Activated naive CD8-positive, alpha-beta T cell treated with anti-CD3 and anti-CD28 coated beads, Interleukin-2, amount 50 U/mL, for 24 hours (primary cell): ENCODE measurements at regions not wholly inside any gene's neighbourhood (a gene's known extent, or its start where the extent isn't known, plus 50 kb on each side); places are given as distances from the start of the nearest gene placed in this dataset.
"Not testable (repeated sequence)": the region's sequence is repeated elsewhere in the genome, so short reads cannot be mapped to it uniquely, and the experiment has no call there.

Source experiments
- ATAC-seq: fragments of 150-1000 bp; cut with Tn5 transposase; one replicate; pipeline ENCODE4 v1.10.0; 2021
- DNase-seq: peaks from one replicate; pipeline ENCODE4 v3.0.0; 2021
- H3K27ac Mint-ChIP-seq: one replicate; pipeline ENCODE4 v1.8.0; 2021; ENCODE audit warnings: mild to moderate bottlenecking, mixed read lengths
- H3K27me3 Mint-ChIP-seq: one replicate; pipeline ENCODE4 v1.8.0; 2021; ENCODE audit warnings: mixed read lengths
- H3K36me3 Mint-ChIP-seq: one replicate; pipeline ENCODE4 v1.8.0; 2021; ENCODE audit warnings: low read depth, mixed read lengths
- H3K4me1 Mint-ChIP-seq: one replicate; pipeline ENCODE4 v1.8.0; 2021; ENCODE audit warnings: mixed read lengths
- H3K4me3 Mint-ChIP-seq: one replicate; pipeline ENCODE4 v1.8.0; 2021; ENCODE audit warnings: mild to moderate bottlenecking, moderate library complexity, mixed read lengths
- H3K9me3 Mint-ChIP-seq: one replicate; pipeline ENCODE4 v1.8.0; 2021; ENCODE audit warnings: mixed read lengths

DNA sequence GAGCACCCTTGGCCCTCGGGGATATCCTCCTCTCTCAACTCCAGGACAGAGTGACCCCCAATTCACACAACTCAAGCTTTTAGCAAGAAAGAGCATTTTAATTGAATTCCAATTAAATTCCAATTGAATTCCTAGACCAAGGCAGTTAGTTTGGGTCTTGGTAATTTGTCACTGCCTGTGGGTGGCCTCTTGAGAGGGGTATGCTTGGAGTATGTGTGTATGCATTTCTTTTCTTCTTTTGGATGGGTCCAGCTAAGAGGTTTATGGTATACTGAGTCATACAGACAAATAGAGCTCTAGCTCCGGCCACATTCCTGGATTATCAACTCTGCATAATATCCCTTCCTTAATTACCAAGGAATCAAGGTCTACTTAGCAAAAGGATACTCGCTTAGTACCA, 136.7 kb downstream of the PCTP start:
- DNase-seq (no peak), ATAC-seq (no peak)
- Mint-ChIP-seq H3K36me3 (no peaks in the 10 kb centered on the region), H3K27me3 (no peaks in the 10 kb centered on the region), H3K9me3 (peaks cover 4% of the 10 kb centered on the region), H3K4me3 (no peak overlapping the region), H3K4me1 (no peaks in the 10 kb centered on the region), H3K27ac (no peak overlapping the region)

DNA sequence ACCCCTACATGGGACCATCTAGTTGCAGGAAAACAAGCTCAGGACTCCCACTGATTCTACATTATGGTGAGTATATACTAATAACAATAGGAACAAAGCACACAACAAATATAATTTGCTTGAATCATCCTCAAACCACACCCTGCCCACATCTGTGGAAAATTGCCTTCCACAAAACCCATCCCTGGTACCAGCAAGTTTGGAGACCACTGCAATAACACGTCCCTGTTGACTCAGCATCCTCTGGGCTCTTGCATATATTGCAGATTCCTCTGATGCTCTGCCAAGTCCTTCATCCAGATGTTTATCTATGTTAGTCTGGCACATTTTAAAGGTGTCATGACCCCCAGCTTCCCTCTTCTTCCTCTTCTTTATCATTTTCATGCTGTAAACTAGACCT, 138.4 kb downstream of the PCTP start:
- Mint-ChIP-seq H3K9me3 (peaks cover 4% of the 10 kb centered on the region), H3K27me3 (no peaks in the 10 kb centered on the region), H3K4me1 (no peaks in the 10 kb centered on the region), H3K4me3 (no peak overlapping the region), H3K36me3 (no peaks in the 10 kb centered on the region), H3K27ac (no peak overlapping the region)
- DNase-seq = no peak
- no peak for ATAC-seq

DNA sequence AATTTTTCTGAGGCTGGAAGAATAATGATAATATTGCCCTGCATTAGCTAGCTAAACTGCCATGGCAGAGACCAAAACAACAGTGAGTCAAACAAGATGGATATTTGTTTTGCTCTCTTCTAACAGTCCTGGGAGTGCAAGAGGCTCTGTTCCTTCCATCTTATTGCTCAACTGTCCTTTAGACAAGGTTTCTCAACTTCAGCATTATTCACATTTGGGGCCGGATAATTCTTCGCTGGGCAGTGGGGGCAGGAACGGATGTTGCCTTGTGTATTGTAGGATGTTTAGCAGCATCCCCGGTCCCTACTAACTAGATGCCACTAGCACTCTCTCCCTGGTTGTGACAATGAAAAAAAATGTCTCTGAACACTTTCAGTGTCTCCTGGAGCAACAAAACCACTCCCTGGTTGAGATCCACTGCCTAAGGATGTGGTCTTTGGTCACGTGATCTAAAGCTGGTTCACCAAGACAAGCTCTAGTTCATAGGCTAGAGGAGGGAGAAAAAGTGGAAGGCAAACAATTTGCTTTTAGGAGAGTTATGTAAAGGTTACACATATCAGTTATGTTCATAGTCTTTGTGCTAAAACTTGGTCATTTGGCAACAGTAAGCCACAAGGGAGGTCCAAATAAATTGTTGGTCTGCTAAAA, 144.4 kb downstream of the PCTP start:
- no peak overlapping the region for H3K27ac Mint-ChIP-seq
- ATAC-seq = no peak
- peaks cover 4% of the 10 kb centered on the region for H3K4me1 Mint-ChIP-seq
- no peaks in the 10 kb centered on the region for H3K27me3 Mint-ChIP-seq
- H3K36me3 Mint-ChIP-seq = no peaks in the 10 kb centered on the region
- H3K9me3 Mint-ChIP-seq = no peaks in the 10 kb centered on the region
- no peak for DNase-seq
- H3K4me3 Mint-ChIP-seq = no peak overlapping the region

DNA sequence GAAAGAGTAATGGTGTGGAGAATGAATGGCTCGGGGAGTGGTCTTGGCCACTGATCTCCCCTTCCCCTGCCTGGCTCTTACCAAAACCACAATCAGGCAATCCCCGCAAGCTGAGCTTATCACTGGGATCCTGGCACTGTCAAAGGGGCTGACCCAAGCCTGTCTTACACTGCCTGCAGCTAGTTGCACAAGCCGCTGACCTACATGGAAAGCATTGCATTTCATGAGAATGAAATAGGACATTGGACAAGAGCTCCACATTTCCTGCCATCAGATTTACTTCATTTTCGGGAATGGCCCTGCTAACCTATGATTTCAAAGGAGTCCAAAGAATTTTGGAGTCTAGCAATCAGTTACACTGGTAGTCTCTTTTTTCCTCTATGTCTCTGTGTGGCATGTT, 146.4 kb downstream of the PCTP start:
- Mint-ChIP-seq H3K4me1 (peaks cover 4% of the 10 kb centered on the region), H3K27me3 (no peaks in the 10 kb centered on the region), H3K4me3 (no peak overlapping the region), H3K9me3 (no peaks in the 10 kb centered on the region), H3K36me3 (no peaks in the 10 kb centered on the region), H3K27ac (no peak overlapping the region)
- no peak for DNase-seq
- ATAC-seq = no peak

DNA sequence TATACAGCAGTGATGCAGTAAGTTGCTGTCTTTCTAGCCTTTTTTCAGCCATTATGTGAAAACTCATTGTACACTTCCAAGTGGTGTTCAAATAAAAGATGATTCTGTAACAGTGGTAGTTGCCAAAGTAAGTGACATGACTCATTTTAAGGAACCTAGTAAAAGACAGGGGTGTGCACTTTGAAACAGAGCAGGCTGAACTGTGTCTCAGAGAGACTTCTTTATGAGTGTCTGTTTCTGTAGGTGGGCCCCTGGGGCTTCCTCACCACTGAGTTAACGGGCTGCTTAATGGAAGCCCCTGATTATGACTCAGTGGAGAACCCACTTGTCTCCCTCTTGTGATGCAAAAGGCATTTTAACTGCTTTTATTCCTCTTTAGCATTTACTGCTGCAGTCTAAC, 147.3 kb downstream of the PCTP start:
- peak; percentile 36 for ATAC-seq
- H3K9me3 Mint-ChIP-seq = no peaks in the 10 kb centered on the region
- no peak overlapping the region for H3K4me3 Mint-ChIP-seq
- no peak overlapping the region for H3K27ac Mint-ChIP-seq
- H3K36me3 Mint-ChIP-seq = no peaks in the 10 kb centered on the region
- no peaks in the 10 kb centered on the region for H3K27me3 Mint-ChIP-seq
- no peak for DNase-seq
- H3K4me1 Mint-ChIP-seq = peaks cover 4% of the 10 kb centered on the region

DNA sequence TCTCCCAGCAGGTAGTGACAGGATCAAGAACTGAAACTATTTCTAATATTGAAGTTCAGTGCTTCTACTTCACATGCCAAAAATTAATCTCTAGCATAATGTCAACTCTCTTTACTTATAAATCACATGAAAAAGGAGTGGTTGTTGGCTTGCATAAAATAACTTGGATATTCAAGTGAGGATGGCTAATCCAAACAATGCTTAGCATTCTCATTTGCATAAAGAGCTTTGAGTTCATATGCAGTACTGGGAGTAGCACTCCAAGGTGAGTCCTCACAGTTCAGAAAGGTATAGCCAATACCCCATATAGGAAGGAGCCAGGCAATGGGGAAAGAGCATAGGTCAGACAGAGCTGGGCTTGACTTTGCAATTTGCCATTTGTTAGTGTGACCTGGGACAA, 149.3 kb downstream of the PCTP start:
- ATAC-seq (no peak), DNase-seq (no peak)
- peaks cover 2% of the 10 kb centered on the region for H3K4me1 Mint-ChIP-seq
- no peak overlapping the region for H3K4me3 Mint-ChIP-seq
- no peaks in the 10 kb centered on the region for H3K27me3 Mint-ChIP-seq
- H3K9me3 Mint-ChIP-seq = no peaks in the 10 kb centered on the region
- no peaks in the 10 kb centered on the region for H3K36me3 Mint-ChIP-seq
- H3K27ac Mint-ChIP-seq = no peak overlapping the region

DNA sequence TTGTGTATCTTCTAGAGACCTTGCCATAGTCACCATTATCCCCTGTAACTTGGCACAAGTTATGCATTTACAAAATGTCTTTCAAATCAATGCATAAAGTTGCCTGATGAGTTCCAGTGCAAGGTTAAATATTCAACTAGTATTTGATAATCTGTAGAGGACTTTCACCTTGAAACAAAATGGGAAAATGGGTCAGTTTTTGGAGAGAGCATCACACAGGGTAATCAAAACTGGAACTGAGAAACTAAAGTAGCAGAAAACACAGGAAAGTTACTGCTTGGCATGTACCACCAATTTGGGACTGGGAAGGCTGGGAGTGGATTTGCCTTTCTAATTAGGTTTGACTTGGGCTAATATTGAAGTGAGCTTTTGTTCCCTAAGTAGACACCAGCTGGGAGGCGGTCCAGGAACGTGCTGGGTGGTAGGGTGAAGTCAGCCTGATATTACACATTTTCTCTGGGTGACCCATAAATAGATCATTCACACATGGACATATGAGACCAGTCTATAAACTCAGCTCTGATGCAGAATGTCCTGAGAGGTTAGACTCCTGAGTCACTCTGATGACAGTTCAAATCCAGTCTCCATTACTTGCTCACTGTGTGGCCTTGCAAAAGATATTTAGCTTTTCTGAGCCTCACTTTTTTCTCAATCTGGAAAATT, 152.3 kb downstream of the PCTP start:
- DNase-seq = no peak
- Mint-ChIP-seq H3K9me3 (no peaks in the 10 kb centered on the region), H3K27ac (no peak overlapping the region), H3K36me3 (no peaks in the 10 kb centered on the region), H3K4me1 (no peaks in the 10 kb centered on the region), H3K4me3 (no peak overlapping the region), H3K27me3 (no peaks in the 10 kb centered on the region)
- no peak for ATAC-seq

DNA sequence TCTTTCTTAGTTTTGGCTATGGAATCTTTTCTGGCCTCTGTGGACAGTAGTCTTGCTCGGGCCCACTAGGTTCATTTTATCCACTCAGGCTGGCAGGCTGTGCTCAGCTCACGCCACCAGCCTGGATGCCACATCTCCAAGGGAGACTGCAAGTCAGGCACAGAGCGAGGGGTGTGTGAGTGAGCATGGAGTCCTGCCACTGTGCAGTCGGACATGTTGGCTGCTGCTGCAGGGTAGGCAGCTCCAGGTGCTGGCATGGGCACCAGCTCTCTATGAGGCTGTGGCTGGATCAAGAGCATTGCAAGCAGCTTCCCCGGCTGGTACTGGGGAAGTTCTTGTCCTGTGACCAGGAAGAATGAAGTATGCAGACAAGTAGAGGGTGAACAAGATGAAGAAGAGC, 158.9 kb downstream of the PCTP start:
- DNase-seq (no peak), ATAC-seq (no peak)
- Mint-ChIP-seq H3K9me3 (no peaks in the 10 kb centered on the region), H3K36me3 (no peaks in the 10 kb centered on the region), H3K27me3 (no peaks in the 10 kb centered on the region), H3K4me3 (no peak overlapping the region), H3K27ac (no peak overlapping the region), H3K4me1 (no peaks in the 10 kb centered on the region)

DNA sequence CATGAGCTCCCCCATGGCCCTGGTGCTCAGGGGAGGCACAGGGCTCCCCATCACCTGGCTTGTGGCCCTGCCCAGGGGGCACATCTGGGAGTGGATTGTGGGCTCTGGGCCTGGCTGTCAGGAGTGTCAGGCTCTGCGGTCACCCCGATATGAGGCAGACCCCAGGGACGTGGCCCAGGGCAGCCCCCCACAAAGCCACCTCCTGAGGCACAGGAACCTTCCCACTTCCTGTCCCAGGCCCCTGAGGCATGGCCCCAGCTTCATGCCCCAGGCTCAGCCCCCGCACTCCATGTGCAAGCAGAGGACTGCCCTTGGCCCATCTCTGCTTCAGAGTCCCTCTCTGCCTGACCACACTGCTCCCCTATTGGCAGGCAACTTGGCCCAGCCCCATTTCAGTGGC, 160.3 kb downstream of the PCTP start:
- H3K27me3 Mint-ChIP-seq = no peaks in the 10 kb centered on the region
- H3K27ac Mint-ChIP-seq = no peak overlapping the region
- no peaks in the 10 kb centered on the region for H3K36me3 Mint-ChIP-seq
- DNase-seq = no peak
- no peak overlapping the region for H3K4me3 Mint-ChIP-seq
- ATAC-seq = no peak
- H3K4me1 Mint-ChIP-seq = no peaks in the 10 kb centered on the region
- no peaks in the 10 kb centered on the region for H3K9me3 Mint-ChIP-seq

DNA sequence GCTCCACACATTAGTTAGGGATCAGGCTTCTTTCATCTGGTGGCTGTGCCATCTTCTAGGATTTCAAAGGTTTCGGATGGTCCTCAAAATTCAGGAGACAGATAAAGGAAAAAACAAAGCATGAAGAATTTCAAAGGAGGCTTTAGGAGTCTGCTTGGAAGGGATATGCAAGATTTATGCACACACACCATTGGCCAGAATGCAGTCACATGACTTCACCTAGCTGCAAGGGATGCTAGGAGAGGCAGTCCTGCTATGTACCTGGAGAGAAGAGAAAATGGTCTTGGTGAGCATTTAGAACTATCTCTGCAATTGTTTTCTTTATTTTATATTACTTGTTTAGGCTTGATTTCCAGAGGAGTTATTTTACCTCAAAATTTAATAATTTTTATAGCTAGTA, 174.6 kb downstream of the PCTP start:
- ATAC-seq = no peak
- Mint-ChIP-seq H3K36me3 (no peaks in the 10 kb centered on the region), H3K27me3 (no peaks in the 10 kb centered on the region), H3K9me3 (peaks cover 14% of the 10 kb centered on the region), H3K4me1 (peaks cover 13% of the 10 kb centered on the region), H3K4me3 (no peak overlapping the region), H3K27ac (no peak overlapping the region)
- DNase-seq = no peak

DNA sequence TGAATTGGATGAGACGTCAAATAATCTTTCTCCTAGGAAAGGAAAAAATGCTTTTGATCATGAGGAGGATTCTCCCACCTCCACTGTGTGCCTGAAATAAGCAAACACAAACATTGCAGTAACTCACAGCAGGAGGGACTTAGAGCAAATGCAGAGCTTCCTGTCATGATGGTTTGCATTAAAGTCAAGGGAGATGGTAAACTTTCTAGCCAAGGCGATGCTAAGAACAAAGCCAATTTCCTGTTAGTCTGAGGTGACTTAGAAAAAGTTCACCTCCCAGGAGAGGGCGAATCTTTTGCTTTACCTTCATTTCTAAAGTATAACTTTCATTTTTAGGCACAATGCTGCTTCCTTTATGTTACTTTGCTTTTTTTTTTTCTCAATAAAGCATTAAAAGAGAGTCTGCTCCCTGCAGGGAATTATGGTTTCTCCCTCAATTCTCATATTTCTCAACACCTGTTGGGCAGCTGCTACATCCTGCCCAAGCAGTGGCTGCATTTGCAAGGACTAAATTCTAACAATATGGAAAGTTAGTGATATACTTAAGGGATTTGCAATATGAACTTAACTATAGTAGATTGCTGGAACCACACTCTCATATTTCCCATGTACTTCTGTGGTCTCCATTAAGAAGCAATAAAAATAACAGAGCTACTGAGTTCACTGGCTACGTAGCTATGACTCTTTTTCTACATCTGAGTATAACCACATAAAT, 175.6 kb downstream of the PCTP start:
- DNase-seq = no peak
- Mint-ChIP-seq H3K4me1 (peaks cover 13% of the 10 kb centered on the region), H3K36me3 (no peaks in the 10 kb centered on the region), H3K4me3 (no peak overlapping the region), H3K27me3 (no peaks in the 10 kb centered on the region), H3K9me3 (peaks cover 14% of the 10 kb centered on the region), H3K27ac (peak overlapping the region; percentile 19)
- ATAC-seq = no peak

DNA sequence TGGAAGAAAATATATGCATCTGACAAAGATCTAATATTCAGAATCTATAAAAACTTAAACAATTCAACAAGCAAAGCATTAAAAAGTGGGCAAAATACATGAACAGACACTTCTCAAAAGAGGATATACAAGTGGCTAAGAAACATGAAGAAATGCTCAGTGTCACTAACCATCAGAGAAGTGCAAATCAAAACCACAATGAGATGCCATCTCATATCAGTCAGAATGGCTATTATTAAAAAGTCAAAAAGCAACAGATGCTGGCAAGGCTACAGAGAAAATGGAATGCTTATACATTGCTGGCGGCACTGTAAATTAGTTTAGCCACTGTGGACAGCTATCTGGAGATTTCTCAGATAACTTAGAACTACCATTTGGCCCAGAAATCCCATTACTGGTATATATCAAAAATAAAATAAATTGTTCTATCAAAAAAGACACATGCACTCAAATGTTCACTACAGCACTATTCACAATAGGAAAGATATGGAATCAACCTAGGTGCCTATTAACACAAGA, 179.5 kb downstream of the PCTP start:
- Mint-ChIP-seq H3K9me3 (peaks cover 12% of the 10 kb centered on the region), H3K27me3 (no peaks in the 10 kb centered on the region), H3K4me1 (peaks cover 10% of the 10 kb centered on the region), H3K36me3 (no peaks in the 10 kb centered on the region), H3K27ac (no peak overlapping the region), H3K4me3 (no peak overlapping the region)
- ATAC-seq (no peak), DNase-seq (no peak)

DNA sequence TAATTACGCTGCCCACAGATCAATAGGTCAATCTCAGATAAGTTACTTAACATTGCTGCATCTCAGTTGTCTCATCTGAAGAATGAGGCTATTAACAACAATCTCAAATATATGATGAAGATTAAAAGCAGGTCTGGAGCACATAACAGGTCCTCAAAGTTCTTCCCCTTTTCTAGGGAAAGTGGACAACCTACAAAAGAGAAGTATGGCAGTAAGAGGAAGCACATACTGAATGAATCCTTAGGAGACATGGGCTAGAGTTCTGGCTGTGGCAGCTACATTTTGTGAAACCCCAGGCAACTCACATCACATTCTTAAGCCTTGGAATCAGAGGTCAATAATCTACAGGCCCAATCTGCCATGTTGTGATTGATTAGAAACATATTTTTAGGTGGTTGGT, 180.6 kb downstream of the PCTP start:
- Mint-ChIP-seq H3K36me3 (no peaks in the 10 kb centered on the region), H3K27ac (no peak overlapping the region), H3K9me3 (peaks cover 4% of the 10 kb centered on the region), H3K27me3 (peaks cover 2% of the 10 kb centered on the region), H3K4me3 (no peak overlapping the region), H3K4me1 (peaks cover 2% of the 10 kb centered on the region)
- ATAC-seq (no peak), DNase-seq (no peak)

DNA sequence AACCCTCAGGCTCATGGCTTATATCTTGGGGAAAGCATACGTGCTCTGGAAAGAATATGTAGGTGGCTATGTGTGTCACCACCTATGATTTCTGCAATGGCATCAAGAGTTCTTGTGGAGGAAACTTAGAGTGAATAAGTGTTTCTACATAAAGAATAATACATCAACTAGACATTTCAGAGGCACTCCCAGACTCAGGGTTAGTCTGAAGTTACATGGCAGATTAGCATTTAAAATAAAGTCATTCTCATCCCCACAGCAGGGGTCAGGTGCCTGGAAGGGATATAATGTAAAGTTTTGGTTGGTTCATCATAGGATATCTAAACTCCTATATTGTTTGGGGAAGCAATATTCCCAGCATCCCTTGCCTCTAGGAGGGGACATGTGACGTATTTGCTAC, 182.1 kb downstream of the PCTP start:
- no peak for DNase-seq
- no peaks in the 10 kb centered on the region for H3K36me3 Mint-ChIP-seq
- H3K9me3 Mint-ChIP-seq = peaks cover 4% of the 10 kb centered on the region
- H3K27ac Mint-ChIP-seq = no peak overlapping the region
- H3K4me3 Mint-ChIP-seq = no peak overlapping the region
- peaks cover 2% of the 10 kb centered on the region for H3K27me3 Mint-ChIP-seq
- ATAC-seq = no peak
- no peaks in the 10 kb centered on the region for H3K4me1 Mint-ChIP-seq

DNA sequence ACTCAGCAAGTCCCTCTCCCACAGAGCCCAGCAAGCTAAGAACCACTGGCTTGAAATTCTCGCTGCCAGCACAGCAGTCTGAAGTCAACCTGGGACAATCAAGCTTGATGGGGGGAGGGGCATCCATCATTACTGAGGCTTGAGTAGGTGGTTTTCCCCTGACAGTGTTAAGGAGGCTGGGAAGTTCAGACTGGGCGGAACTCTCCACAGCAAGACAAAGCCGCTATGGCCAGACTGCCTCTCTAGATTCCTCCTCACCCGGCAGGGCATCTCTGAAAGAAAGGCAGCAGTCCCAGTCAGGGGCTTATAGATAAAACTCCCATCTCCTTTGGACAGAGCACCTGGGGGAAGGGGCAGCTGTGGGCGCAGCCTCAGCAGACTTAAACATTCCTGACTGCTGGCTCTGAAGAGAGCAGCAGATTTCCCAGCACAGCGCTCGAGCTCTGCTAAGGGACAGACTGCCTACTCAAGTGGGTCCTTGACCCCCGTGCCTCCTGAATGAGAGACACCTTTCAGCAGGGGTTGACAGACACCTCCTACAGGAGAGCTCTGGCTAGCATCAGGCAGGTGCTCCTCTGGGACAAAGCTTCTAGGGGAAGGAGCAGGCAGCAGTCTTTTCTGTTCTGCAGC, 188.4 kb downstream of the PCTP start:
- DNase-seq, ATAC-seq, H3K27ac Mint-ChIP-seq, H3K4me3 Mint-ChIP-seq, H3K4me1 Mint-ChIP-seq, H3K36me3 Mint-ChIP-seq, H3K27me3 Mint-ChIP-seq: not testable (repeated sequence)
- peaks cover 10% of the 10 kb centered on the region for H3K9me3 Mint-ChIP-seq
